OCI-LY1 (cell line): ENCODE measurements at regions not wholly inside any gene's neighbourhood (a gene's known extent, or its start where the extent isn't known, plus 50 kb on each side); places are given as distances from the start of the nearest gene placed in this dataset.

Source experiments
- H2AFZ ChIP-seq: fragments of 200-600 bp; sonication (generic), shearing (Covaris generic); 2 replicates; pipeline ENCODE4 v1.6.0; 2014; ENCODE audit warnings: antibody characterized with exemption, mild to moderate bottlenecking, low read length
- H3F3A ChIP-seq: fragments of 200-600 bp; sonication (generic), shearing (Covaris generic); 2 replicates; pipeline ENCODE4 v1.6.0; 2014; ENCODE audit warnings: mild to moderate bottlenecking, antibody characterized with exemption, low read length, moderate library complexity; ENCODE audit not compliant: insufficient read depth
- H3K27ac ChIP-seq: fragments of 200-600 bp; sonication (generic); 2 replicates; pipeline ENCODE4 v1.5.1; 2014; ENCODE audit warnings: low read length, mixed run types, mild to moderate bottlenecking, low read depth; ENCODE audit not compliant: poor library complexity, severe bottlenecking
- H3K27me3 ChIP-seq: fragments of 200-600 bp; sonication (generic); 2 replicates; pipeline ENCODE4 v1.6.0; 2014; ENCODE audit warnings: antibody characterized with exemption, mild to moderate bottlenecking, low read length, moderate library complexity; ENCODE audit not compliant: insufficient read depth
- H3K36me3 ChIP-seq: fragments of 200-600 bp; sonication (generic); 2 replicates; pipeline ENCODE4 v1.6.1; 2014; ENCODE audit warnings: mild to moderate bottlenecking, antibody characterized with exemption, low read length, moderate library complexity, mixed read lengths; ENCODE audit not compliant: insufficient read depth
- H3K4me1 ChIP-seq: fragments of 200-600 bp; sonication (generic); 2 replicates; pipeline ENCODE4 v1.5.1; 2014; ENCODE audit warnings: mild to moderate bottlenecking, low read length, moderate library complexity; ENCODE audit not compliant: insufficient read depth, severe bottlenecking
- H3K4me2 ChIP-seq: fragments of 200-600 bp; sonication (generic), shearing (Covaris generic); 2 replicates; pipeline ENCODE4 v1.6.1; 2014; ENCODE audit warnings: low read length
- H3K4me3 ChIP-seq: fragments of 200-600 bp; sonication (generic); 2 replicates; pipeline ENCODE4 v1.5.1; 2014; ENCODE audit warnings: low read length, low read depth, mild to moderate bottlenecking, mixed read lengths; ENCODE audit not compliant: poor library complexity, severe bottlenecking
- H3K79me2 ChIP-seq: fragments of 200-600 bp; shearing (Covaris generic); 2 replicates; pipeline ENCODE4 v1.6.1; 2016; ENCODE audit warnings: mixed run types, low read length, mixed read lengths; ENCODE audit not compliant: insufficient read depth
- H3K9ac ChIP-seq: fragments of 200-600 bp; sonication (generic), shearing (Covaris generic); 2 replicates; pipeline ENCODE4 v1.6.1; 2014; ENCODE audit warnings: mild to moderate bottlenecking, low read length, mixed read lengths
- H3K9me2 ChIP-seq: fragments of 200-600 bp; sonication (generic), shearing (Covaris generic); 2 replicates; pipeline ENCODE4 v1.6.1; 2014; ENCODE audit warnings: low read depth, mild to moderate bottlenecking, low read length, mixed read lengths
- H3K9me3 ChIP-seq: fragments of 200-600 bp; shearing (Covaris generic); 2 replicates; pipeline ENCODE4 v1.6.1; 2014; ENCODE audit warnings: low read length, mixed read lengths
- H4K20me1 ChIP-seq: fragments of 200-600 bp; sonication (generic), shearing (Covaris generic); 2 replicates; pipeline ENCODE4 v1.6.0; 2016; ENCODE audit warnings: mild to moderate bottlenecking, low read length; ENCODE audit not compliant: insufficient read depth
- EZH2 ChIP-seq: fragments of 200-600 bp; sonication (generic), shearing (Covaris generic); IDR thresholded peaks from 2 replicates; pipeline ENCODE4 v1.8.0; 2017; ENCODE audit warnings: borderline replicate concordance, mixed run types, mild to moderate bottlenecking, antibody characterized with exemption, low read length, moderate library complexity, mixed read lengths
- TF ChIP-seq, protein P1 (sequence below): fragments of 200-600 bp; sonication (generic), shearing (Covaris generic); IDR thresholded peaks from 2 replicates; pipeline ENCODE4 v1.5.1; 2017; ENCODE audit warnings: mild to moderate bottlenecking, antibody characterized with exemption, low read length, moderate library complexity, mixed read lengths

DNA sequence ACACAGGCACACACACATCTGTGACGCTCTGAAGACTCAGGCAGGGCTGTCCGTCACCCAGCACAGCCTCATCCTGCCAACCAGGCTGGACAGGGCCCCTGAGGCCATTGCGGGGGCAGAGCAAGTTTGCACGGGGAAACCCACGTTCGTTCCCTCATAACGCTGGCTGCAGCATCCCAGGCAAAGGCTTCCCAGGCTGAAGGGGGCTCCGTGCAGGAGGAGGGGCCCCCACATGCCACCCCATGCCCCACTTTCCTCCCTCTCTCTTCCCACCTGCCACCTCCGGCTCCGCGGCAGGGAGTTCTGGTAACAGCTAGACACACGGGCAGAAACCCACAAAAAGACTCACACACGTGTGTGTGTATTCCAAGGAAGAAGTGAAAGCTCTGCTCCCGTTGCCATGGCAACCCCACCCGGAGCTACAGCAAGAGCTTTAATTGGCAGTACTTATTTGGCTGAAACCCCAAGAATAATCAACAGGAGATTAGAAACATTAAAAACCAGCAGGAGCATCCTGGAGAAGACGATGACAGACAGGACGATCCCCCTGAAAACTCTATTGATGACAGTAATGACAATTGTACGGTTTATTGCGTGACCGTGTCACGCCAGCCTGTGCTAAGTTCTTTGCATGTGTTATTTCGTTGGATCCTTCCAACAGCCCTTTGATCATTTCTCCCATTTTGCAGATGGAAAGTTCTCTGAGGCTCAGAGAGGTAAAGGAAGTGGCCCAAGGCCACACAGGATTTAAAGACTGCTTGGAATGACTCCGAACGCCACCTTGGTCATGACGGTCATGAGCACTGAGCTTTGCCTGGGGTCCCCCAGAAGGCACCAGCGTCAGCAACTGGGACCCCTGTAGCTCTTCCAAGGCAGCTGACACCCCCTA lies 247.1 kb downstream of the NPHP4 start:
- TF ChIP-seq EZH2 = no peak
- TF ChIP-seq, protein P1, sequence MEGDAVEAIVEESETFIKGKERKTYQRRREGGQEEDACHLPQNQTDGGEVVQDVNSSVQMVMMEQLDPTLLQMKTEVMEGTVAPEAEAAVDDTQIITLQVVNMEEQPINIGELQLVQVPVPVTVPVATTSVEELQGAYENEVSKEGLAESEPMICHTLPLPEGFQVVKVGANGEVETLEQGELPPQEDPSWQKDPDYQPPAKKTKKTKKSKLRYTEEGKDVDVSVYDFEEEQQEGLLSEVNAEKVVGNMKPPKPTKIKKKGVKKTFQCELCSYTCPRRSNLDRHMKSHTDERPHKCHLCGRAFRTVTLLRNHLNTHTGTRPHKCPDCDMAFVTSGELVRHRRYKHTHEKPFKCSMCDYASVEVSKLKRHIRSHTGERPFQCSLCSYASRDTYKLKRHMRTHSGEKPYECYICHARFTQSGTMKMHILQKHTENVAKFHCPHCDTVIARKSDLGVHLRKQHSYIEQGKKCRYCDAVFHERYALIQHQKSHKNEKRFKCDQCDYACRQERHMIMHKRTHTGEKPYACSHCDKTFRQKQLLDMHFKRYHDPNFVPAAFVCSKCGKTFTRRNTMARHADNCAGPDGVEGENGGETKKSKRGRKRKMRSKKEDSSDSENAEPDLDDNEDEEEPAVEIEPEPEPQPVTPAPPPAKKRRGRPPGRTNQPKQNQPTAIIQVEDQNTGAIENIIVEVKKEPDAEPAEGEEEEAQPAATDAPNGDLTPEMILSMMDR = no peak

DNA sequence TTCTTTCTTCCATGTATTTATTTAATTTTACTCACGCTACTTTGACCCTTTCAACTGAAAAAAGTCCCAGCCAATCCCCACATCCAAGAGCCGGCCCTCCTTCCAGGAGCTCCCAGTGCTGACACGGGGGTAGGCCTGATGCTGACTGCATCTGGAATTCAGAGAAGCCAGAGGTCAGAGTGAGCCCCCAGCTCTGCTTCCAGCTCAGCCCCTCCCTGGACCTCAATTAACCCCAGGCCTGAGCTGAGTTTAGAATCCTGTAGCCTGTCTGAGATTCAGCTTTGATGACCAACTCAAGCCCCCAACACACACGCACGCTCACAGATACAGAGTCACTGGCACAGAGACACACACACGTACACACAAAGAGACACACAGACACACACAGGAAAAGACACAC lies 247.9 kb downstream of the NPHP4 start:
- no peak overlapping the region for H2AFZ ChIP-seq
- TF ChIP-seq, protein P1 = no peak
- TF ChIP-seq EZH2 = no peak
- no peak overlapping the region for H3K9ac ChIP-seq
- no peaks in the 10 kb centered on the region for H3K79me2 ChIP-seq
- H3K4me2 ChIP-seq = no peak overlapping the region
- no peaks in the 10 kb centered on the region for H3K36me3 ChIP-seq
- no peak overlapping the region for H3K4me3 ChIP-seq
- no peaks in the 10 kb centered on the region for H4K20me1 ChIP-seq
- 0 out of 2 replicates have a peak, but pooled peaks cover 4% of the 10 kb centered on the region for H3K27me3 ChIP-seq
- H3K9me2 ChIP-seq = no peaks in the 10 kb centered on the region
- H3F3A ChIP-seq = no peaks in the 10 kb centered on the region
- H3K27ac ChIP-seq = no peak overlapping the region
- no peaks in the 10 kb centered on the region for H3K4me1 ChIP-seq
- no peaks in the 10 kb centered on the region for H3K9me3 ChIP-seq

More for the DNA sequence above, 247.1 kb downstream of the NPHP4 start:
- H3K4me1 ChIP-seq = no peaks in the 10 kb centered on the region
- no peaks in the 10 kb centered on the region for H3K9me2 ChIP-seq
- no peak overlapping the region for H3K4me3 ChIP-seq
- H3F3A ChIP-seq = no peaks in the 10 kb centered on the region
- no peaks in the 10 kb centered on the region for H3K79me2 ChIP-seq
- H3K36me3 ChIP-seq = no peaks in the 10 kb centered on the region
- H2AFZ ChIP-seq = no peak overlapping the region
- H4K20me1 ChIP-seq = no peaks in the 10 kb centered on the region
- H3K27me3 ChIP-seq = 0 out of 2 replicates have a peak, but pooled peaks cover 6% of the 10 kb centered on the region
- no peak overlapping the region for H3K9ac ChIP-seq
- no peak overlapping the region for H3K4me2 ChIP-seq
- no peak overlapping the region for H3K27ac ChIP-seq
- no peaks in the 10 kb centered on the region for H3K9me3 ChIP-seq

DNA sequence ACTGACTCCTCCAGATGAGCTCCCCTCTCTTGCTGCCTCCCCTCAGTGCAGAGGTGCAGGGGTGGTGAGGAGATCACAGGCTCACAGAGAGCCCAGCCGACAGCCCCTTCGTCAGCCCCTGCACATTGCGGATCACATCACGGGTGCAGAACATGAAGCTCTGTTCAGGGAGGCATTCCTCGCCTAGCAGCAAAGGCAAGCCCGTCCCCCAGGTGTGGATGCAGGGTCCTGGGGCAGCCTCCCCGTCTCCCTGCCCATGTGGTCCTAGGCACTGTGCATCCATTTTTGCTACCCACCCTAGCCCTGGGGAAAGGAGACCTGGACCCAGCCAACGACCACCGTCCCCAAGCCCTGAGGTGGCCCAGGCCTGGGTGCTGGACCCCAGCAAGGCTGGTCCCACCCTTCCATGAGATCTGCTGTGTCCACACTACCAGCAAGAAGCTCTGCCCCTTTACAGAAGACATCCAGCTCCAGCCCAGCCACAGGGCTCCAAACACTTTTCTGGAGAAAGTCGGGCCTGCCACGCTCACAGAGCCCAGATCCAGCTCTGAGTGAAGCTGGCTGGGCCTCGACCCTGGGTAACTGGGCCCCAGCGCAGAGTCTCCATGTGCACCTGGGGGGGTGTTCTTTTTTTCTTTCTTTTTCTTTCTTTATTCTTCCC lies 248.7 kb downstream of the NPHP4 start:
- Histone ChIP-seq H3K4me2 (no peak overlapping the region), H3K27ac (no peak overlapping the region), H3K4me1 (no peaks in the 10 kb centered on the region), H3K9ac (no peak overlapping the region), H3F3A (no peaks in the 10 kb centered on the region), H3K9me2 (no peaks in the 10 kb centered on the region), H4K20me1 (no peaks in the 10 kb centered on the region), H2AFZ (no peak overlapping the region), H3K4me3 (no peak overlapping the region), H3K79me2 (no peaks in the 10 kb centered on the region), H3K9me3 (no peaks in the 10 kb centered on the region), H3K27me3 (no peaks in the 10 kb centered on the region), H3K36me3 (no peaks in the 10 kb centered on the region)
- TF ChIP-seq EZH2 = no peak
- TF ChIP-seq, protein P1 = no peak
